SK-N-MC (cell line): ENCODE measurements at regions not wholly inside any gene's neighbourhood (a gene's known extent, or its start where the extent isn't known, plus 50 kb on each side); places are given as distances from the start of the nearest gene placed in this dataset.

Experiments used
- EZH2 ChIP-seq: fragments of 200-600 bp; sonication (generic); IDR thresholded peaks from one replicate; pipeline ENCODE4 v1.6.1; 2017; ENCODE audit warnings: antibody characterized with exemption
- FOXP2 ChIP-seq: optimal IDR thresholded peaks from 2 replicates; pipeline ENCODE3; 2011; ENCODE audit warnings: mild to moderate bottlenecking, moderate library complexity; ENCODE audit not compliant: insufficient read depth; ENCODE audit errors: extremely low read length, control extremely low read depth
- POLR2AphosphoS5 ChIP-seq: IDR thresholded peaks from 2 replicates; pipeline ENCODE4 v1.6.1; 2012; ENCODE audit warnings: mild to moderate bottlenecking, low read depth, low read length, borderline replicate concordance

DNA sequence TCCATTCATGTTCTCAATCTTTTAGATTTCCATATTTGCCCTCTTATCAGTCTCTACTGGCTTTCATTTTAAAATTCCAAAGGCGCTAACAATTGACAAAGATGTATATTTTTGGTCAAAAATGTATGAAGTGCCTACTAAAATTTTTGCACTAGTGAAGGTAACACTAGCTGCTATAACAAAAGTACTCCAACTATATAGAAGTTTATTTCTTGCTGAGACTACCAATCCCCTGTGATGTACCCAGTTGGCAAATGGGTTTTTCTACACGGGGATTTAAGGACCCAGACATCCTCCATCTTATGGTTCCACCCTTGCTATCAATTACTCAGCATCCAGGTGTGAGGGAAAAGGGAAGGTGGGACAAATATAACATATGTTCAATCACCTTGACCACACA is 75.3 kb upstream of the TSPAN8 start:
- TF ChIP-seq POLR2AphosphoS5 (no peak), EZH2 (no peak), FOXP2 (no peak)
